Activated CD4-positive, CD25-positive, alpha-beta regulatory T cell (primary cell): ENCODE measurements at regions not wholly inside any gene's neighbourhood (a gene's known extent, or its start where the extent isn't known, plus 50 kb on each side); places are given as distances from the start of the nearest gene placed in this dataset.

Experiments
- DNase-seq, 4 experiments: peaks; one replicate each; lab custom pipeline; 2025; lab: John Stamatoyannopoulos, UW

- DNase-seq, result no peak
Measured at GRCh38 chr5:155844542-155844941, 482.4 kb upstream of the SGCD start.

GRCh38 chr5:155850370-155850769 is 476.6 kb upstream of the SGCD start:
- no peak for DNase-seq

GRCh38 chr5:155866971-155867370 is 460.0 kb upstream of the SGCD start:
- no peak for DNase-seq

- no peak for DNase-seq
Measured at GRCh38 chr5:155867522-155868088, 459.4 kb upstream of the SGCD start.

- no peak for DNase-seq
Measured at GRCh38 chr5:155870636-155871035, 456.3 kb upstream of the SGCD start.

GRCh38 chr5:155871623-155872022 is 455.3 kb upstream of the SGCD start:
- DNase-seq, result no peak

GRCh38 chr5:155872629-155873220 is 454.2 kb upstream of the SGCD start:
- no peak for DNase-seq

GRCh38 chr5:155878991-155879575 is 447.9 kb upstream of the SGCD start:
- no peak for DNase-seq

GRCh38 chr5:155884041-155884440 is 442.9 kb upstream of the SGCD start:
- no peak for DNase-seq

GRCh38 chr5:155885199-155885598 is 441.8 kb upstream of the SGCD start:
- no peak for DNase-seq

- no peak for DNase-seq
Measured at GRCh38 chr5:155886311-155887031, 440.5 kb upstream of the SGCD start.

- DNase-seq, result no peak
Measured at GRCh38 chr5:155895484-155895883, 431.5 kb upstream of the SGCD start.

GRCh38 chr5:155897761-155898160 is 429.2 kb upstream of the SGCD start:
- DNase-seq, result no peak

GRCh38 chr5:155898284-155898683 is 428.7 kb upstream of the SGCD start:
- no peak for DNase-seq

- DNase-seq, result no peak
Measured at GRCh38 chr5:155903791-155904190, 423.2 kb upstream of the SGCD start.

- no peak for DNase-seq
Measured at GRCh38 chr5:155905364-155905763, 421.6 kb upstream of the SGCD start.

GRCh38 chr5:155906046-155906445 is 420.9 kb upstream of the SGCD start:
- DNase-seq, result no peak

GRCh38 chr5:155908543-155908942 is 418.4 kb upstream of the SGCD start:
- no peak for DNase-seq

- no peak for DNase-seq
Measured at GRCh38 chr5:155912291-155912690, 414.7 kb upstream of the SGCD start.

- DNase-seq, result no peak
Measured at GRCh38 chr5:155914766-155915165, 412.2 kb upstream of the SGCD start.

- DNase-seq, result no peak
Measured at GRCh38 chr5:155915601-155916000, 411.4 kb upstream of the SGCD start.

- no peak for DNase-seq
Measured at GRCh38 chr5:155919126-155919525, 407.8 kb upstream of the SGCD start.

- DNase-seq, result no peak
Measured at GRCh38 chr5:155919725-155920124, 407.2 kb upstream of the SGCD start.
